ENCODE measurements at regions not wholly inside any gene's neighbourhood (a gene's known extent, or its start where the extent isn't known, plus 50 kb on each side); places are given as distances from the start of the nearest gene placed in this dataset.

- DNase-seq, result no peak
These were observed 1584.8 kb downstream of the SLITRK5 start for GRCh38 chr13:89255844-89256406.

DNA sequence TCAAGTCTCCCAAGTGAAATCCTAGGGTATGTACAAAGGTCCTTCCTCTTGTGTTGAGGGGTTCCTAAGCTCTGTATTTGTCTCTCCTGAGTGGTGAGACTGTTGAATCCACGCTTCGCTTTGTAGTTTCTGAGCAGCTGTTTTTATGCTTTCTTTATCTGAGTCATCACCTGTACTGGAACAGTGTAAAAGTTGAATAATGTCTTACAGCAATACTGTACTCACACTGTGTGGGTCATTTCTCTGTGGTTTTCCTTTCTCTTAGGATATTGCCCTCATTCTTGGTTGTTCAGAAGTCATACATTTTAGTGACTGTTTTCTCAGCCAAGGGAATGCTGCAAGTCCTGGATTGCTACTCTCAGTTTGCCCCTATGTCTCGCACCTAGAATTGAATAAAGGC lies 1596.6 kb downstream of the SLITRK5 start:
- DNase-seq, result no peak

DNA sequence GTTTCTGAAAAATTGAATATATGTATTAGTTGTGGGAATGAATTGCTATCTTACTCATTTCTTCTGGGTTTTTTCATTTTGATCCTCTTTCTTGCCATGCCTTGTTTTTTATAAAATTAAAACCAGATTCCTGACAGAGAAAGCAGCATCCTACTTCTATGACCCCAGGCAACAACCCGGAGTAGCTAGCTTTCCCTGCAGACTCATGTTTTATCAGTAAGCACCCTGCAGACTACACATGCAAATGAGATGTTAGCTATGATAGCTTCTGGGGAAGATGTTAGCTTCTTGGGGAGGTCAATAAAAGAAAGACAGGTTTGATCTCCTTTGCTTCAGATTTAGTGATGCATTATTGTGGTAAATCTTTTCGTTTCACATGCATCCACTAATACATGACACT lies 1598.6 kb downstream of the SLITRK5 start:
- DNase-seq, result no peak

GRCh38 chr13:89270736-89271135 lies 1599.6 kb downstream of the SLITRK5 start:
- no peak for DNase-seq

DNA sequence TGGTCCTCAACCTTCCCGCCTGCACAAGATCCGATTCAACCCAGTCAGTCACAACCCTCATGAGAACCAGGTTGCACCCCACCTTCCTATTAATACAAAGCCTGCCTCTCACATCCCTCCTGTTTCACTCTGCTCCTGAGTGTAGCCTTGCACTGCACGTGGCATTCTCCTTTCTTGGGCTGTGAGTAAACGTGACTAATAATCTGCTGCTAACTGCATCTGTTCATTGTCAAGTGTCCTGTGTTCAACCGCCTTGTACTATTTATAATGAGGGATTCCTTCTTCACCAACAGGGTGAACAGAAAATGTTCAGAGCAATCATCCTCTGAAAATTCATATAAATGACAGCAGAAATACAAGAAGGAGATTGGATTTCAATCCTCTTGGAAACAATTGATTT lies 1608.2 kb downstream of the SLITRK5 start:
- DNase-seq, result no peak

DNA sequence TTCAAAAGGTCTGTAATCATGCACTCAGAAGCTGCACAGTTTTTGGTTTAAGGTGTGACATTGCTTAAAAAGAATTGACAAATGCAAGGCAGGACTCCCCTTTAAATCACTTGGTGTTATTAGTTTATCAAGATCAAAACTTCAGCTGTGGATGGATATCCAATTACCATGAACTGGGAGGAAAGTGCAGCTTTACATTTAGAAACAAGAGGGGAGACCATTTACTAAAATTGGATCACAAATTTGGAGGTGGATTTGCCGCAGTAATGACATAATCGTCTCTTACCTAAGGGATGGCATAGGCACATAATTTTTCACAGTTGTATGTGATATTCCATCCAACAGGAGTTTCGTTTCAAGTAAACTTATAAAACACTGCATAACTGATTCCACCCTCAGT lies 1610.2 kb downstream of the SLITRK5 start:
- no peak for DNase-seq

DNA sequence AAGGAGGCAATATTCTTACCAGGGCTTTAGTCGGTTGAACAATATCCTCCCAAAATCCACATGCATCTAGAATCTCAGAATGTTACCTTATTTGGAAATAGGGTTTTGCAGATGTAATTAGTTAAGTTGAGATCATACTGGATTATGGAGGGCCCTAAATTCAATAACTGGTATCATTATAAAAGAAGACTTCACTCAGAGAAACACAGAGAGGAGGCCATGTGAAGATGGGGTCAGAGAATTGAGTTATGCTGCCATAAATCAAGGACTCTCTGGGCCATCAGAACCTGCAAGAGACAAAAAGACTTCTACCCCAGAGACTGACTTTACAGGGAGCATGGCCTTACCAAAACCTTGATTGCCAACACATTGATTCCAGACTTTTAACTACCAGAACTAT lies 1611.1 kb downstream of the SLITRK5 start:
- DNase-seq, result no peak

- no peak for DNase-seq
These were observed 1616.2 kb downstream of the SLITRK5 start for GRCh38 chr13:89287381-89287780.

GRCh38 chr13:89294115-89294867 lies 1623.1 kb downstream of the SLITRK5 start:
- no peak for DNase-seq

DNA sequence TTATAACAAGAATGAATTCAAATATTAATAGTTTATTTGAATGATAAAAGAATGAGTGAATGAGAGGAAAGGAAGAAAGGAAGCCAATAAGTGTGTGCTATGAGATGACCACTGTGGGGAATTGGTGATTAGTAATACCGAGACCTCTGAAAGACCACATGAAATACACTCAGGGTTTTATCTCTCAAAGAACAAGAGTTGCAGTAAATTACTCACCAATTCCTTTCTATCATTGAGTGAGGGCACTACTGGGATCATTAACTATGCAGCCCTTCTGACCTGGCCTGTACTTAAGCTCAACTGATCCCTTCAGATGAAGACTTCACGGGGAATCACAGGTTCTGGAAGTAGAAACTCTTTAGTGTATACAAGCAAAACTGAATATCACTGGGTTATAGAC lies 1636.1 kb downstream of the SLITRK5 start:
- DNase-seq, result no peak

GRCh38 chr13:89310943-89311672 lies 1639.9 kb downstream of the SLITRK5 start:
- DNase-seq, result no peak

DNA sequence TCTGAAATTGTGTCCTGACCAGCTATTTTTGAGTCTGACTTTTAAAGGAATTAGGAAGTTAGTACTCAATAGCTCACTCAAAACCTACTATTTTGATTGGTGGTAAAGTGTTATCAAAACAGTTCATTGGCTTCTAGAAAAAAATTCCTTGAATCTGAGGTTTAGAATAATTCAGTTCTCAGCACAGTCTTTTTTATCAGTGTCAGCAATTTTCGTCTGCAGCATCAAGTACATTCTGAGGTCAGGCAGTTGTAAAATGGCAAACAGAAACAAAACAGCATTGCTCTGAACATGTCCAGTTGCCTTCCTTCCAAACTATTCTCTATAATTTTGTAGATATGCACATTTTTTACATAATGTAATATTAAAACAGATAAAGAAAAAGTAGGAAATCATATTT lies 1644.1 kb downstream of the SLITRK5 start:
- DNase-seq, result no peak

DNA sequence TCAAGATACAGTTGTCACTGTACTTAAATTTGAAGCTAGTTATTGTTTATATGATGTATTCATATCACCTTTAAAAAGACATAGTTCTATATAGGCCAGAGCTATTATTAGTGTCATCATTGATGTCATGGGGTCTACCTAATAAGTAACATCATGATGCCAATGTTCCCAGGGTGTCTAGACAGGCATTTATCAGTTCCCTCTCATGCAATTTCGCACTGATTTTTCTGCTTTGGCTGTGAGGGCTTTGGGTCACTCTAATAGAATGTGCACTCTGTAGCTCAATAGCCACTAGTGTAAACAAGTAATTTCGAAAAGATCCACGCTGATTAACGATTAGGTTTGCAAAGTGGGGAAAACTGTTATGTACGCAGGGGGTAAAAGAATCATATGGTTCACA lies 1651.3 kb downstream of the SLITRK5 start:
- no peak for DNase-seq

DNA sequence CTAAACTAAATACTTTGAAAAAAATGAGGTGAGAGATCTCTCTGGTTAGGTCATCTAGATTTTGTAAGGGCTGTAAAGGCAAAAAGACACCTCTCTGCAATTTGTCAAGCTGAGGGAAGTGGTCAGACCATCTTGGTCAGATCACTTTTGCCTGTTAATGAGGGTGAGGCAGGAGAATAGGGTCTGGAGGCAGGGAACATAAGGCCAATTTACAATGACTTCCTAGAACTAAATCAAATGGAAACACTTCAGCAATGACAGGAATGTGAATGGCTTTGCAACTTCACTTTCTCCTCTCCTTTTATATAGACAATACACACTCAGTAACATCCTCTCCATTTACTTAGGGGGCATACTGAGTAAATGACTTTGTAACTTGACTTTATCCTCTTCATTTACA lies 1653.4 kb downstream of the SLITRK5 start:
- no peak for DNase-seq

DNA sequence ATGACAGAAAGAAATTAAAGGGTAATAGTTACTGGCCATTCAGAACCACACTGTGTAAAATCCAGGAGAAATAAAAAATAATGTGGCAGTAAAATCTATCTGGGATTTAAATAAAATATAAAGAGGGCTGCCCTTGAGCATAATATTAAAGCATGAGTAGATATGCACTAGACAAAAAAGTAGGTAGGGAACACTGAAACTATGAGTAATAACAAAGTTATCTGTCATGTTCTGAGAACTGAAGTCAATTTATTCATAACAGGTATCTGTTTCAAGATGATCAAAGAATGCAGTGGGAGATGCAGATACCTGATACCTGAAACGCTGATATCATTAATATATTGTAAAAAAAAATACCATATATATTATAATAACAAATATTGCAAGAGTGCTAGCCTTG lies 1672.0 kb downstream of the SLITRK5 start:
- DNase-seq, result no peak

GRCh38 chr13:89352384-89352783 lies 1681.2 kb downstream of the SLITRK5 start:
- no peak for DNase-seq

- no peak for DNase-seq
These were observed 1690.7 kb downstream of the SLITRK5 start for GRCh38 chr13:89361909-89362308.

DNA sequence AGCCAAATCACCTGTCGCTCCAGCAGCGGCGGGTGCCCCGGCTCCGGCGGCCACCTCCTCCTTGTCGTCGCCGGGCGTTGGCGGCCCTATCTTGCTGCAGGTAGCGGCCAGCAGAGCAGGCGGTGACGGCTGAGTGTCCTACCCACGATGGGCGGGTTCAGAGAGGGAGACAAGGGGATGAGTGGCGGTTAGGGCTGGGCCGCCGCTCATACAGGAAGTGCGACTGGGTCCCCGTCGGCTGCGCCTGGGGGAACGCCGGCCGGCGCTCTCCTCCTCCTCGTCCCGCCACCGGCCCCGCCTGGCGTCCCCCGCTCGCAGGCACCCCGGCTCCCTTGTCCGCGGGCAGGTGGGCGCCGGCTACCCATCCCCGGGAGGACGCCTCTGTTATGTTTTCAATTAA lies 1692.0 kb downstream of the SLITRK5 start:
- no peak for DNase-seq

DNA sequence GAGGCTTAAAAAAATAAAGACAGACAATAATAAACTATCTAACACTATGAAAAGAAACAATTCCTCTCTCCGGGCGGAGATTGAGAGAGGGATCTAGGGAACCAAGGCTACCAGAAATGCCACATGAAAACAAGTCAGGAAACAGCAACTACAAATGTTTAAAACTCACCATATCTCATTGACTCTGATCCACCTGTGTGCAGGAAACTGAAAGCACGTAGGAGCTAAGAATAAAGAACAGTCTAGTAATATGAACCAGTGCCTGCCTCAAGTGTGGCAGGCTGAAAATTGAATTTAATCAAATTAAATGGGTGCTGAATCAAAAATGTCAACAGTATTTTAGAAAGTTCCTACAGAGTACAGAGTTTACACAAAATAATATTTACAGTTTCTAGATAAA lies 1701.0 kb downstream of the SLITRK5 start:
- DNase-seq, result no peak

- DNase-seq, result no peak
These were observed 1704.7 kb downstream of the SLITRK5 start for GRCh38 chr13:89375839-89376238.

GRCh38 chr13:89380101-89380500 lies 1708.9 kb downstream of the SLITRK5 start:
- no peak for DNase-seq

DNA sequence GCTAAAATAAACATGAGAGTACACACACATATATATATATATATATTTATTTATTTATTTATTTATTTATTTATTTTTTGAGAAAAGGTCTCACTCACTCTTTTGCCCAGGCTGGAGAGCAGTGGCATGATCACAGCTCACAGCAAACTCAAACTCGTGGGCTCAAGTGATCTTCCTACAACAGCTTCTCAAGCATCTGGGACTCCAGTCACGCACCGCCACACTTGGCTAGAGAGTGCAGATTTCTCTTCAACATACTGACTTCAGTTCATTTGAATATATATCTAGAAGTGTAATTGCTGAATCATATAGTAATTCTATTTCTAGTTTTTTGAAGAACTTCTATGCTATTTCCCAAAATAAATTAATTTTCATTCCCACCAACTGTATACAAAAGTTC lies 1711.8 kb downstream of the SLITRK5 start:
- no peak for DNase-seq

DNA sequence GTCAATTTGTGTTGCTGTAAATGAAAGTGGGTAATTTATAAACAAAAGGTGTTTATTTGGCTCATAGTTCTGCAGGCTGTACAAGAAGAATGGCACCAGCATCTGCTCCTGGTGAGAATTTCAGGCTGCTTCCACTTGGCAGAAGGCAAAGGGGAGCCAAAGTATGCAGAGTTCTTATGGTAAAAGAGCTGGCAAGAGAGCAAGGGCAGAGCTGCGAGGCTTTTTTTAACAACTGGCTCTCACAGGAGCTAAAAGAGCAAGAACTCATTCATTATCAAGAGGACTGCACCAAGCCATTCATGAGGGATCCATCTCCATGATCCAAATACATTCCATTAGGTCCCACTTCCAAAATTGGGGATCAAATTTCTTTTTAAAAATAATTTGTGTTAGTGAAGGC lies 1712.7 kb downstream of the SLITRK5 start:
- no peak for DNase-seq

- no peak for DNase-seq
These were observed 1722.7 kb downstream of the SLITRK5 start for GRCh38 chr13:89393758-89394304.

Data from CD4-positive, alpha-beta T cell treated with Interleukin-21 for 1 hour (primary cell).